GM21526 (cell line): ENCODE measurements at regions not wholly inside any gene's neighbourhood (a gene's known extent, or its start where the extent isn't known, plus 50 kb on each side); places are given as distances from the start of the nearest gene placed in this dataset.

Source experiments
- ATAC-seq: cut with Tn5 transposase; IDR thresholded peaks from one replicate; pipeline ENCODE4 v1.9.1; 2021; ENCODE audit warnings: moderate library complexity; ENCODE audit not compliant: unreplicated experiment, low FRiP score

- no peak for ATAC-seq
Observed at GRCh38 chr14:29521526-29522137, 406.0 kb downstream of the PRKD1 start.
